Activated CD4-positive, alpha-beta T cell treated with anti-CD3 and anti-CD28 coated beads, Interleukin-2, amount 10 ng/mL, durations not matched to agents 24 days and 14 days (primary cell): ENCODE measurements at regions not wholly inside any gene's neighbourhood (a gene's known extent, or its start where the extent isn't known, plus 50 kb on each side); places are given as distances from the start of the nearest gene placed in this dataset.
"Not testable (repeated sequence)": the region's sequence is repeated elsewhere in the genome, so short reads cannot be mapped to it uniquely, and the experiment has no call there.

Experiments used
- DNase-seq: peaks from one replicate; pipeline ENCODE4 v3.0.0; 2022
- H3K27ac Mint-ChIP-seq: one replicate; pipeline ENCODE4 v1.8.0; 2022; ENCODE audit warnings: mild to moderate bottlenecking, mixed read lengths
- H3K27me3 Mint-ChIP-seq: one replicate; pipeline ENCODE4 v1.8.0; 2022; ENCODE audit warnings: mixed read lengths
- H3K36me3 Mint-ChIP-seq: one replicate; pipeline ENCODE4 v1.8.0; 2022; ENCODE audit warnings: low read depth, mild to moderate bottlenecking, mixed read lengths
- H3K4me1 Mint-ChIP-seq: one replicate; pipeline ENCODE4 v1.8.0; 2021; ENCODE audit warnings: mixed read lengths
- H3K4me3 Mint-ChIP-seq: one replicate; pipeline ENCODE4 v1.8.0; 2022; ENCODE audit warnings: mild to moderate bottlenecking, moderate library complexity, mixed read lengths
- H3K9me3 Mint-ChIP-seq: one replicate; pipeline ENCODE4 v1.8.0; 2021; ENCODE audit warnings: mixed read lengths
- intact Hi-C: fragments of 100-400 bp; cut with micrococcal nuclease; formaldehyde crosslinking; loops from one replicate; pipeline ENCODE4 v1.15.1; 2023

- H3K4me3 Mint-ChIP-seq, result no peak overlapping the region
- H3K9me3 Mint-ChIP-seq, result peaks cover 4% of the 10 kb centered on the region
- no peaks in the 10 kb centered on the region for H3K4me1 Mint-ChIP-seq
- no peak for DNase-seq
- H3K27me3 Mint-ChIP-seq, result peaks cover 19% of the 10 kb centered on the region
- intact Hi-C loops, result no loop called here
- no peak overlapping the region for H3K27ac Mint-ChIP-seq
- no peaks in the 10 kb centered on the region for H3K36me3 Mint-ChIP-seq
These were observed 161.9 kb upstream of the CRIM1 start for GRCh38 chr2:36193680-36194079.

DNA sequence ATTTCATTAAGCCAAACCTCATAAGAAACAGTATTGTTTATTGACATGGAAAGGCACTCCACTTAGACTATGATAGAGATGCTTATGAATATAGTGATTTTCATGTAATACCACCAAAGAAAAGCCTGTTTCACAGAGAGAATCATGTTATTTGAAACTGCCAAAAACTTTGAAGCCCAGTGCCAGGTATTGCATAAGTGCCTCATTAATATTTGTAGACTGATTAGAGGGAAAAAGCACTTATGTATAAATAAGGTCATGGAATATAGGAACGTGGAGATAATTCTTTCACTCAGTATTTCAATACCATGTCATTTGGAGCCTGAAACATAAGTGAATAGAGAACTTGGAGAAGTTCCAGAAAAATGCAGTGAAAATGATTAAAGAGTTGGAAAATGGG lies 162.6 kb upstream of the CRIM1 start:
- Mint-ChIP-seq H3K27ac (no peak overlapping the region), H3K27me3 (peaks cover 19% of the 10 kb centered on the region), H3K36me3 (no peaks in the 10 kb centered on the region), H3K9me3 (peaks cover 4% of the 10 kb centered on the region), H3K4me1 (no peaks in the 10 kb centered on the region), H3K4me3 (no peak overlapping the region)
- intact Hi-C loops, result no loop called here
- DNase-seq, result no peak

DNA sequence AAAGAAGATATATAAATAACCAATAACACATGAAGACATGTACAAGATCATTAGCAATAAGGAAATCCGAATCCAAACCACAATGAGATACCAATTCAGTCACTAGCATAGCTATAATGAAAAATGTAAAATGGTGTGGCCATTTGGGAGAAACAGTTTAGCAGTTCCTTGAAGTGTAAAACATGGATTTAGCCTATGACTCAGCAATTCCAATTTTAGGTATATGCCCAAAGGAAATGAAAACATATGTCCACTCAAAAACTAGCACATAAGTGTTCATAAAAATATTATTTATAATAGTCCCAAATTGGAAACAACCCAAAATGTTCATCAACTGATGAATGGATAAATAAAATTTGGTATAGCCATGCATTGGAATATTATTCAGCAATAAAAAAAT lies 165.5 kb upstream of the CRIM1 start:
- intact Hi-C loops, result no loop called here

GRCh38 chr2:36185624-36186023 lies 170.0 kb upstream of the CRIM1 start:
- no peaks in the 10 kb centered on the region for H3K4me1 Mint-ChIP-seq
- intact Hi-C loops, result no loop called here
- no peak overlapping the region for H3K4me3 Mint-ChIP-seq
- H3K27me3 Mint-ChIP-seq, result peaks cover 5% of the 10 kb centered on the region
- H3K27ac Mint-ChIP-seq, result no peak overlapping the region
- H3K36me3 Mint-ChIP-seq, result no peaks in the 10 kb centered on the region
- DNase-seq, result no peak
- H3K9me3 Mint-ChIP-seq, result no peaks in the 10 kb centered on the region

More for the DNA sequence above, 165.5 kb upstream of the CRIM1 start:
- no peak overlapping the region for H3K27ac Mint-ChIP-seq
- no peaks in the 10 kb centered on the region for H3K4me1 Mint-ChIP-seq
- H3K4me3 Mint-ChIP-seq, result no peak overlapping the region
- H3K9me3 Mint-ChIP-seq, result no peaks in the 10 kb centered on the region
- DNase-seq, result no peak
- H3K36me3 Mint-ChIP-seq, result no peaks in the 10 kb centered on the region
- H3K27me3 Mint-ChIP-seq, result peaks cover 14% of the 10 kb centered on the region

DNA sequence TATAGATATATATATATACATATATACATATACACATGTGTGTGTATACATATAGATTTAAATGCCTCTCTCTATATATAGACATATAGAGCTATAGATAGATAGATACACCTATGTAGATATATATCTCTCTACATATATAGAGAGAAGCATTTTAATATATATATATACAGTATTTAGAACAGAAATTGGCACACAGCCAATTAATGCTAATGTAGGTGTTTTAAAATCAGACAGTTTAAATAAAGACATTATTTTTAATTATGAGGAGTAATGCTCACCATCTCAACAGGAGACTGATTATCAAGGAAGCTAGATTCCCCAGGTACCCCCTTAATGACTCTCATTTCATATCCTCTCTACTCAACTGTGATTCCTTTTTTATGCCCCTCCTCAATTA lies 170.7 kb upstream of the CRIM1 start:
- Mint-ChIP-seq H3K27me3 (peaks cover 4% of the 10 kb centered on the region), H3K36me3 (no peaks in the 10 kb centered on the region), H3K27ac (no peak overlapping the region), H3K9me3 (no peaks in the 10 kb centered on the region), H3K4me1 (no peaks in the 10 kb centered on the region), H3K4me3 (no peak overlapping the region)
- intact Hi-C loops, result no loop called here
- DNase-seq, result no peak

- H3K36me3 Mint-ChIP-seq, H3K27ac Mint-ChIP-seq, H3K4me3 Mint-ChIP-seq, intact Hi-C loops, DNase-seq, H3K27me3 Mint-ChIP-seq, H3K4me1 Mint-ChIP-seq, H3K9me3 Mint-ChIP-seq: not testable (repeated sequence)
These were observed 174.6 kb upstream of the CRIM1 start for GRCh38 chr2:36180789-36181482.

- H3K27me3 Mint-ChIP-seq, H3K27ac Mint-ChIP-seq, H3K9me3 Mint-ChIP-seq, DNase-seq, H3K36me3 Mint-ChIP-seq, H3K4me3 Mint-ChIP-seq, intact Hi-C loops, H3K4me1 Mint-ChIP-seq: not testable (repeated sequence)
These were observed 175.3 kb upstream of the CRIM1 start for GRCh38 chr2:36180293-36180692.

DNA sequence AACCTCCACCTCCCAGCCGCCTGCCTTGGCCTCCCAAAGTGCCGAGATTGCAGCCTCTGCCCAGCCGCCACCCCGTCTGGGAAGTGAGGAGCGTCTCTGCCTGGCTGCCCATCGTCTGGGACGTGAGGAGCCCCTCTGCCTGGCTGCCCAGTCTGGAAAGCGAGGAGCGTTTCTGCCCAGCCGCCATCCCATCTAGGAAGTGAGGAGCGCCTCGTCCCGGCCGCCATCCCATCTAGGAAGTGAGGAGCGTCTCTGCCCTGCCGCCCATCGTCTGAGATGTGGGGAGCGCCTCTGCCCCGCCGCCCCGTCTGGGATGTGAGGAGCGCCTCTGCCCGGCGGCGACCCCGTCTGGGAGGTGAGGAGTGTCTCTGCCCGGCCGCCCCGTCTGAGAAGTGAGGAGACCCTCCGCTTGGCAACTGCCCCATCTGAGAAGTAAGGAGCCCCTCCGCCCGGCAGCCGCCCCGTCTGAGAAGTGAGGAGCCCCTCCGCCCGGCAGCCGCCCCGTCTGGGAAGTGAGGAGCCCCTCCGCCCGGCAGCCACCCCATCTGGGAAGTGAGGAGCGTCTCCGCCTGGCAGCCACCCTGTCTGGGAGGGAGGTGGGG lies 175.8 kb upstream of the CRIM1 start:
- intact Hi-C loops, H3K36me3 Mint-ChIP-seq, H3K27me3 Mint-ChIP-seq, H3K27ac Mint-ChIP-seq, DNase-seq, H3K4me1 Mint-ChIP-seq, H3K4me3 Mint-ChIP-seq, H3K9me3 Mint-ChIP-seq: not testable (repeated sequence)

GRCh38 chr2:36178384-36178783 lies 177.2 kb upstream of the CRIM1 start:
- intact Hi-C loops, result no loop called here
- H3K4me1 Mint-ChIP-seq, result no peaks in the 10 kb centered on the region
- no peaks in the 10 kb centered on the region for H3K36me3 Mint-ChIP-seq

DNA sequence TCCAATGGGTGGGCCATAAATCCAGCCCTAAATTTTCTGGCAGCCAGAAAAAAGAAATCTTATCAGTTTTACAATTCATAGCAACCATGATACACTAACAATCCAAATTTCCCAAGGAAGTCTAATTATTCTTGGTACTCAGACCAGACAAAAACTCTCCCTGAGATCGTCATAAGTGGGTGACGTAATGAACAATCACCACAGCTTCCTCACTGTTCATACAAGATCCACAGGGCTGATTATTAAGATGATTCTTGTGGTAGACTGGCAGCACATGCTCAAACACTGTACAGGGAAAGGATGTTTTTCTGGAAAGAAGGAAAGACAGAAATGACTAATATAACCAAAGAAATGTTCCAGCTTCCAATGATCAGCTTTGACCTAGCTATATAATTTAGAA lies 178.3 kb upstream of the CRIM1 start:
- intact Hi-C loops, result no loop called here
- no peak overlapping the region for H3K27ac Mint-ChIP-seq
- no peaks in the 10 kb centered on the region for H3K4me1 Mint-ChIP-seq
- no peak for DNase-seq
- H3K27me3 Mint-ChIP-seq, result peaks cover 2% of the 10 kb centered on the region
- no peaks in the 10 kb centered on the region for H3K36me3 Mint-ChIP-seq
- H3K9me3 Mint-ChIP-seq, result no peaks in the 10 kb centered on the region
- H3K4me3 Mint-ChIP-seq, result no peak overlapping the region

More at GRCh38 chr2:36178384-36178783, 177.2 kb upstream of the CRIM1 start:
- DNase-seq, result no peak
- H3K4me3 Mint-ChIP-seq, result no peak overlapping the region
- no peaks in the 10 kb centered on the region for H3K27me3 Mint-ChIP-seq
- H3K27ac Mint-ChIP-seq, result no peak overlapping the region
- no peaks in the 10 kb centered on the region for H3K9me3 Mint-ChIP-seq

GRCh38 chr2:36174920-36175319 lies 180.7 kb upstream of the CRIM1 start:
- Mint-ChIP-seq H3K27me3 (peaks cover 2% of the 10 kb centered on the region), H3K4me1 (no peaks in the 10 kb centered on the region), H3K27ac (no peak overlapping the region), H3K9me3 (no peaks in the 10 kb centered on the region), H3K36me3 (no peaks in the 10 kb centered on the region), H3K4me3 (no peak overlapping the region)
- intact Hi-C loops, result no loop called here
- no peak for DNase-seq

- Mint-ChIP-seq H3K4me1 (no peaks in the 10 kb centered on the region), H3K9me3 (peaks cover 4% of the 10 kb centered on the region), H3K27ac (no peak overlapping the region), H3K4me3 (no peak overlapping the region), H3K36me3 (no peaks in the 10 kb centered on the region), H3K27me3 (peaks cover 9% of the 10 kb centered on the region)
- intact Hi-C loops, result no loop called here
- no peak for DNase-seq
These were observed 181.7 kb upstream of the CRIM1 start for GRCh38 chr2:36173760-36174404.

GRCh38 chr2:36172824-36173223 lies 182.8 kb upstream of the CRIM1 start:
- no peaks in the 10 kb centered on the region for H3K4me1 Mint-ChIP-seq
- H3K36me3 Mint-ChIP-seq, result no peaks in the 10 kb centered on the region
- no peak overlapping the region for H3K4me3 Mint-ChIP-seq
- no peak for DNase-seq
- H3K9me3 Mint-ChIP-seq, result peaks cover 5% of the 10 kb centered on the region
- peaks cover 12% of the 10 kb centered on the region for H3K27me3 Mint-ChIP-seq
- intact Hi-C loops, result no loop called here
- H3K27ac Mint-ChIP-seq, result no peak overlapping the region

GRCh38 chr2:36170805-36171204 lies 184.8 kb upstream of the CRIM1 start:
- intact Hi-C loops, result no loop called here
- Mint-ChIP-seq H3K36me3 (no peaks in the 10 kb centered on the region), H3K9me3 (peaks cover 5% of the 10 kb centered on the region), H3K27me3 (peaks cover 22% of the 10 kb centered on the region), H3K4me3 (no peak overlapping the region), H3K4me1 (no peaks in the 10 kb centered on the region), H3K27ac (no peak overlapping the region)
- no peak for DNase-seq
